ENCODE measurements at regions not wholly inside any gene's neighbourhood (a gene's known extent, or its start where the extent isn't known, plus 50 kb on each side); places are given as distances from the start of the nearest gene placed in this dataset.
"Not testable (repeated sequence)": the region's sequence is repeated elsewhere in the genome, so short reads cannot be mapped to it uniquely, and the experiment has no call there.

- DNase-seq, ATAC-seq: not testable (repeated sequence)
These were observed 1392.0 kb upstream of the GOT2 start for GRCh38 chr16:60126115-60126514.

GRCh38 chr16:60123392-60124023, 1389.4 kb upstream of the GOT2 start:
- DNase-seq (no peak), ATAC-seq (no peak)

- DNase-seq (no peak), ATAC-seq (no peak)
These were observed 1386.5 kb upstream of the GOT2 start for GRCh38 chr16:60120586-60120985.

GRCh38 chr16:60110531-60110930, 1376.4 kb upstream of the GOT2 start:
- ATAC-seq (no peak), DNase-seq (no peak)

GRCh38 chr16:60107871-60108270, 1373.8 kb upstream of the GOT2 start:
- DNase-seq: no peak
- ATAC-seq: no peak

GRCh38 chr16:60107437-60107836, 1373.3 kb upstream of the GOT2 start:
- no peak for DNase-seq
- no peak for ATAC-seq

- no peak for DNase-seq
- no peak for ATAC-seq
These were observed 1366.3 kb upstream of the GOT2 start for GRCh38 chr16:60100371-60100770.

- DNase-seq: no peak
- ATAC-seq: no peak
These were observed 1357.4 kb upstream of the GOT2 start for GRCh38 chr16:60091529-60091928.

- no peak for ATAC-seq
- no peak for DNase-seq
These were observed 1357.0 kb upstream of the GOT2 start for GRCh38 chr16:60091071-60091470.

- no peak for ATAC-seq
- no peak for DNase-seq
These were observed 1353.4 kb upstream of the GOT2 start for GRCh38 chr16:60087530-60087929.

GRCh38 chr16:60078819-60079218, 1344.7 kb upstream of the GOT2 start:
- not testable (repeated sequence) for DNase-seq, ATAC-seq

- no peak for DNase-seq
These were observed 1343.7 kb upstream of the GOT2 start for GRCh38 chr16:60077861-60078260.

GRCh38 chr16:60074378-60074777, 1340.3 kb upstream of the GOT2 start:
- no peak for ATAC-seq
- DNase-seq: no peak

More at GRCh38 chr16:60077861-60078260, 1343.7 kb upstream of the GOT2 start:
- no peak for ATAC-seq

GRCh38 chr16:60073376-60073775, 1339.3 kb upstream of the GOT2 start:
- no peak for DNase-seq
- ATAC-seq: no peak

GRCh38 chr16:60064026-60064425, 1329.9 kb upstream of the GOT2 start:
- ATAC-seq (no peak), DNase-seq (no peak)

GRCh38 chr16:60061396-60061795, 1327.3 kb upstream of the GOT2 start:
- ATAC-seq: no peak
- DNase-seq: no peak

GRCh38 chr16:60060731-60061130, 1326.6 kb upstream of the GOT2 start:
- DNase-seq (no peak), ATAC-seq (no peak)

- ATAC-seq (no peak), DNase-seq (no peak)
These were observed 1325.0 kb upstream of the GOT2 start for GRCh38 chr16:60059141-60059540.

- DNase-seq (no peak), ATAC-seq (no peak)
These were observed 1307.6 kb upstream of the GOT2 start for GRCh38 chr16:60041671-60042070.

- ATAC-seq (no peak), DNase-seq (no peak)
These were observed 1297.6 kb upstream of the GOT2 start for GRCh38 chr16:60031740-60032139.

- ATAC-seq: no peak
These were observed 1293.2 kb upstream of the GOT2 start for GRCh38 chr16:60027351-60027750.

GRCh38 chr16:60013076-60013475, 1279.0 kb upstream of the GOT2 start:
- ATAC-seq (no peak), DNase-seq (no peak)

More at GRCh38 chr16:60027351-60027750, 1293.2 kb upstream of the GOT2 start:
- no peak for DNase-seq

GRCh38 chr16:60001523-60001922, 1267.4 kb upstream of the GOT2 start:
- DNase-seq (no peak), ATAC-seq (no peak)

GRCh38 chr16:59997706-59998105, 1263.6 kb upstream of the GOT2 start:
- no peak for DNase-seq
- no peak for ATAC-seq

- DNase-seq (no peak), ATAC-seq (no peak)
These were observed 1259.0 kb upstream of the GOT2 start for GRCh38 chr16:59993101-59993500.
